ENCODE measurements at regions not wholly inside any gene's neighbourhood (a gene's known extent, or its start where the extent isn't known, plus 50 kb on each side); places are given as distances from the start of the nearest gene placed in this dataset.
"Not testable (repeated sequence)": the region's sequence is repeated elsewhere in the genome, so short reads cannot be mapped to it uniquely, and the experiment has no call there.

DNA sequence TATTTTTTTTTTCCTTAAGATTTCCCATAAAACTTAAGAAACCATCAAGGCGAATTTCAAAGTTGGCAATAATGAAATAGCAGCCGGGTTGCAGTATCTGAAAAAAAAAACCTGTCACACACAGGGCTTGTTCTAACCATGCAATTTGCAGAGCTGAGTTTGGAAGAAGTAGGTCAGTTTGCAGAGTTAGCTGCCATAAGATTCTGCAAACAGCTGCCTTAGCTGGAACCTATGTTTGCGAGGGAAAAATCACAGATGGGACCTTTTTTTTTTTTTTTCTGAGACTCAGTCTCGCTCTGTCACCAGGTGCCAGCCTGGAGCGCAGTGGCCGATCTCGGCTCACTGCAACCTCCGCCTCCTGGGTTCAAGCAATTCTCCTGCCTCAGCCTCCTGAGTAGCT, 98.5 kb upstream of the HS3ST4 start:
- in situ Hi-C loops (cut with MboI; ENCODE audit: low sequenced_read_pairs): no loop called here
- no peaks in the 10 kb centered on the region for H3K27me3 ChIP-seq (ENCODE audit: low read depth)
- no peaks in the 10 kb centered on the region for H3K4me1 ChIP-seq
- peaks cover 3% of the 10 kb centered on the region; the same call in 1 of the 2 replicates for H3K9me3 ChIP-seq
- no peak for DNase-seq (ENCODE audit: low spot score in 2 of 2)
- no peak overlapping the region for H3K4me3 ChIP-seq
- H3K36me3 ChIP-seq (replicated peaks): no peaks in the 10 kb centered on the region

DNA sequence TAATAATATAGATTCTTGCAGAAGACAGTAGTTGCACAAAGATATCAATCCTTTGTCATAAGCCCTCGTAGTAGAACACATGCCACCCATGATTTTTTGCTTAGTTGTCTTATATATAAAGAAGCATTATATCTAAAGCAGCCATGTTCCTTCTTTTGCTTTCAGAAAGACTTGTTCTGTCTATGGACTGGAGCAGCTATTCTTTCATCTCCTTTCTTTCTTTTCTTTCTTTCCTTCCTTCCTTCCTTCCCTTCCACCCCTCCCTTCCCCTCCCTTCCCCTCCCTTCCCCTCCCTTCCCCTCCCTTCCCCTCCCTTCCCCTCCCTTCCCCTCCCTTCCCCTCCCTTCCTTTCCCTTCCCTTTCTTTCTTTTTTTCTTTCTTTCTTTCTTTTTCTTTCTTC, 104.0 kb upstream of the HS3ST4 start:
- in situ Hi-C loops (cut with MboI; ENCODE audit: low sequenced_read_pairs): no loop called here
- no peak for DNase-seq (ENCODE audit: low spot score in 2 of 2)
- no peaks in the 10 kb centered on the region for H3K27me3 ChIP-seq (ENCODE audit: low read depth)
- no peak overlapping the region for H3K4me3 ChIP-seq
- no peaks in the 10 kb centered on the region for H3K4me1 ChIP-seq
- H3K36me3 ChIP-seq (replicated peaks): no peaks in the 10 kb centered on the region
- H3K9me3 ChIP-seq: peaks cover 3% of the 10 kb centered on the region; the same call in 1 of the 2 replicates

DNA sequence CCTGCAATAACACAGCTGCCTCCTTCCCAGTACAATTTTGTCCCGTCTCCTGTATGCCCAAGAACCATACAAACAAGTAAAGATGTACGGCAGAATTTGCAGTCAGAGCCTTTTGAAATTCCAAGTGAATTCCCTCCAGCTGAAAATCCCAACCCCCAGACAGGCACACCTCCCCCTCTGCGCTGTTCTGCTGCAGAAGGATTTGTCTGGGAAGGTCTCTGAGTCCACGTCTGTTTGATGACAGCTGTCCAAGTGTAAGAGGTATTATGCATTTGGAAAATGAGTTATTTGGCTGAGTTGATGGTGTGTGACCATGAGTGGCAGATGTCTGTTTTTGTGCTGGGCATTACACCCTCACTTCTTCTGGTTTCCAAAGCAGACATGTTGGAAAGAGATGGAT, 104.9 kb upstream of the HS3ST4 start:
- Histone ChIP-seq H3K27me3 (ENCODE audit: low read depth) (no peaks in the 10 kb centered on the region), H3K4me3 (no peak overlapping the region), H3K9me3 (peaks cover 3% of the 10 kb centered on the region; the same call in 1 of the 2 replicates), H3K36me3 (replicated peaks) (no peaks in the 10 kb centered on the region), H3K4me1 (no peaks in the 10 kb centered on the region)
- DNase-seq (ENCODE audit: low spot score in 2 of 2): no peak
- in situ Hi-C loops (cut with MboI; ENCODE audit: low sequenced_read_pairs): no loop called here

DNA sequence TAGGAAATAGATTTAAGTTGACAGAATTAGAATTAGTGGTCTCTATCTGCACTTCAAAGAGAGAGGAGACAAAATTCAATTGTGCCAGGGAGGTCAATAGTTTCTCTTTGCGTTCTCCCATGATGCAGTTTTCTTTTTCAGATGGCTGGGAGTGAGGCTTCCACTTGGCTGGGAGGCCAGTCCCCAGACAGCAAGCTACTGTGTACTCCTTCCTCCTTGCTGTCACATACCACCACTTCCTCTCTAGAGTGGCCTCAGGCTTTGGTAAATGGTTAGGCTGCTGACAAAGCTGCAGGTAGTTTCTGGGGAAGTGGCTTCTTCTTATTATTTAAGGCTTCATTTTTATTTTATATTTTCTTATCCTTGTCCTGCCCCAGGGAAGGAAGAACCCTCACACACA, 106.2 kb upstream of the HS3ST4 start:
- Histone ChIP-seq H3K9me3 (peaks cover 3% of the 10 kb centered on the region; the same call in 1 of the 2 replicates), H3K4me3 (no peak overlapping the region), H3K27me3 (ENCODE audit: low read depth) (no peaks in the 10 kb centered on the region), H3K4me1 (no peaks in the 10 kb centered on the region), H3K36me3 (replicated peaks) (no peaks in the 10 kb centered on the region)
- in situ Hi-C loops (cut with MboI; ENCODE audit: low sequenced_read_pairs): no loop called here
- no peak for DNase-seq (ENCODE audit: low spot score in 2 of 2)

DNA sequence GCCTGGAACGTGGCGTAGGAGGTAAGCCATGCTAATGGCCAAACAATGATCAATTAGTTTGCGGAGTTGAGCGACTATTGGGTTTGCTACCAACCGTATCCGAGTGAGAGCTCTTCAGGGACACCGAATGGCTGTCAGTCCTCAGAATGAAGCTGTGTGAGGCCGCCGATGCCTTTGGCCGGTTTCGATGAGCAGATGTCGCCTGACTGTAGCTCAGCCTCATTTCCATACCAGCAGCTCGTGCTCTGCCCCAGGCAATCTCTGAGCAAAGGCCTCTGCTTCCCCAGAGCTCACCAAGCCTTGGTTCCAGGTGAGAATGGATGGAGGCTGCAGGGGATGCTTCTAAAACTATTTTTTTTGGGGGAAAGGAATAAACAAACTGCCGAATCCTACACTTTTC, 111.7 kb upstream of the HS3ST4 start:
- no peaks in the 10 kb centered on the region for H3K9me3 ChIP-seq
- H3K4me3 ChIP-seq: no peak overlapping the region
- H3K27me3 ChIP-seq (ENCODE audit: low read depth): no peaks in the 10 kb centered on the region
- in situ Hi-C loops (cut with MboI; ENCODE audit: low sequenced_read_pairs): no loop called here
- no peaks in the 10 kb centered on the region for H3K4me1 ChIP-seq
- H3K36me3 ChIP-seq (replicated peaks): no peaks in the 10 kb centered on the region
- DNase-seq (ENCODE audit: low spot score in 2 of 2): no peak

DNA sequence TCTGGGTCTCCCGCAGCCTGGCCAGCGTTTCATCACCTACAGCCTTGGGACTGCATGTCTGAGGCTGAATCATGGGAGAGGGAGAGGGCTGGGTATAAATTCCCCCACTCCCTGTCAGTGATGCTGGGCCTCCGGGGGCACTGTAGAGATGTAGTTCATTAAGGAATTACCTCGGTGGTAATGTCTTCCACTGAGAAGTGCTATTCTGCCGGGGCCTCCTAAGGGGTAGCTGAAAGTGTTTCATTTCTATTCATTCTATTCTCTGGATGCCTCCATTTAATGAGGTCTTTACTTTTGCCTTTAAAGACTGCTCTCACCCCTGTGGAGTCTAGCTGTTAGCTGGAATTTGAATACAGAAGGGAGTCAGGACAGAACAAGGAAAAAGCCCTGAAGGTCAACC, 116.4 kb upstream of the HS3ST4 start:
- no peak for DNase-seq (ENCODE audit: low spot score in 2 of 2)
- Histone ChIP-seq H3K4me3 (no peak overlapping the region), H3K4me1 (no peaks in the 10 kb centered on the region), H3K27me3 (ENCODE audit: low read depth) (no peaks in the 10 kb centered on the region), H3K9me3 (no peaks in the 10 kb centered on the region), H3K36me3 (replicated peaks) (no peaks in the 10 kb centered on the region)
- in situ Hi-C loops (cut with MboI; ENCODE audit: low sequenced_read_pairs): no loop called here

DNA sequence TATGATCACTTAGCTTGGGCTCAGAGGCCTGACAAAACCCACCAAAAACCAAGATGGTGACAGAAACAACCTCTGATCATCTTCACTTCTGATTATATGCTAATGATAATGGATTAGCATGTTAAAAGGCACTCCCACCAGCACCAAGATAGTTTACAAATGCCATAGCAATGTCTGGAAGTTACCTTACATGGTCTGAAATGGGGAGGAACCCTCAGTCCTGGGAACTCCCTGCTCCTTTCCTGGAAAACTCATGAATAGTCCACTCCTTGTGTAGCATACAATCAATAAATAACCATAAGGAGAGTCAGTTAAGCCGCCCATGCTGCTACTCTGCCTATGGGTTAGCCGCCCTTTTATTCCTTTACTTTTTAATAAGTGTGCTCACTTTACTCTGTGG, 120.0 kb upstream of the HS3ST4 start:
- no peaks in the 10 kb centered on the region for H3K9me3 ChIP-seq
- H3K4me1 ChIP-seq: no peaks in the 10 kb centered on the region
- H3K27me3 ChIP-seq (ENCODE audit: low read depth): no peaks in the 10 kb centered on the region
- no peak overlapping the region for H3K4me3 ChIP-seq
- no peak for DNase-seq (ENCODE audit: low spot score in 2 of 2)
- in situ Hi-C loops (cut with MboI; ENCODE audit: low sequenced_read_pairs): no loop called here
- H3K36me3 ChIP-seq (replicated peaks): no peaks in the 10 kb centered on the region

DNA sequence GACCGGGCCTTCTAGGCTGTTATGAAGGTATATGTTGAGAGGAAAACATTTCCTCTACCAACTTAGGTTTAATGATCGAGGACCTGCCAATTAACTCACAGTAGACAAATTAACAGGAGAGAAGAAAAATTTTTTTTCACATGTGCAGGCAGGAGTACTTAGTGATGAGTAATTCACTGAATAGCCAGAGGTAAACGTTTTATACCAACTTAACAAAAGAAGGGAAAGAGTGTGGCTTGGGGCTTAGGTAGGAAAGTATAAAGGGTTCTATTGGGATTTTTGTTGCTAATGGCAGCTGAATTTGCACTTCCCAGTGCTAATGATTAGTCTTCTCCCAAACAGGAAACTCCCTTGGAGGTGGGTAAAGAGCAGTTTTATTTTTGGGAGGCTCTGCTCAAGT, 121.6 kb upstream of the HS3ST4 start:
- no peaks in the 10 kb centered on the region for H3K36me3 ChIP-seq (replicated peaks)
- no peak overlapping the region for H3K4me3 ChIP-seq
- no peaks in the 10 kb centered on the region for H3K4me1 ChIP-seq
- in situ Hi-C loops (cut with MboI; ENCODE audit: low sequenced_read_pairs): no loop called here
- no peaks in the 10 kb centered on the region for H3K9me3 ChIP-seq
- no peaks in the 10 kb centered on the region for H3K27me3 ChIP-seq (ENCODE audit: low read depth)
- no peak for DNase-seq (ENCODE audit: low spot score in 2 of 2)

DNA sequence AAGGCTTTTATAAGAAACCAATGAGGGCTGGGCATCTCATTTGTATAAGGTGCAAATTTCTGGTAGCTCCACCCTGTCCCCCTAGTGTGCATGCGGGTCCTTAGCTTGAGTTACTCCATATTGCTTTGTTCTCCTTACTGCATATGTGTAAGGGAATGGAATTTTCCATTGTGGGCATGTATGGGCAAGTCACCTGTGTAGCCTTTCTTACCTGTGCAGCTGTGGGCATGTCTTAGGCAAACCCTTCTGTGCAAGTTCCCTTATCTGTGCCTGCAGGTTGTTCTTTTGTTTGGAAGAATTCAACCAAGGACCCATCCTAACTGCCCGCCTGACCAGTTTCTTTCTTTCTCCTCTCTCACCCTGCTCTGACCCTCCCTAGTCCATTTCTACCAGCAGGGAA, 122.8 kb upstream of the HS3ST4 start:
- Histone ChIP-seq H3K4me1 (no peaks in the 10 kb centered on the region), H3K9me3 (no peaks in the 10 kb centered on the region), H3K27me3 (ENCODE audit: low read depth) (no peaks in the 10 kb centered on the region), H3K36me3 (replicated peaks) (no peaks in the 10 kb centered on the region), H3K4me3 (no peak overlapping the region)
- in situ Hi-C loops (cut with MboI; ENCODE audit: low sequenced_read_pairs): no loop called here
- DNase-seq (ENCODE audit: low spot score in 2 of 2): no peak

DNA sequence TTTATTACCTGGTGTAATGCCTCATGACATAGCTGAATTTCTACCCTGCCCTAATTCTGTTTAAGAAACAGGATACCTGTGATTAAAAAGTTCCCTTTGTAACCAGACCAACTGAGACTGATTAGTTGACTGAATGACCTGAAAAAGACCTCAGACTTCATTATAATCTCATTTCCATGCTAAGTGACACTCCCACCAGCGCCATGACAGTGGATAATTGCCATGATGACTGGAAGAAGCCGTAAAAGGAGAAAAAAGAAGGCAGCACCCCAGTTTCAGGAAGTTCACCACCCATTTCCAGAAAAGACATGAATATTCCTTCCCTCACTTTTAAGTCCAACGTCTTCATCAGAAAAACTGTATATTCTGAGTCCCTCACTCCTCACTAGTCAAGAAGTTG, 125.6 kb upstream of the HS3ST4 start:
- no peak for DNase-seq (ENCODE audit: low spot score in 2 of 2)
- H3K27me3 ChIP-seq (ENCODE audit: low read depth): no peaks in the 10 kb centered on the region
- H3K36me3 ChIP-seq (replicated peaks): no peaks in the 10 kb centered on the region
- H3K4me3 ChIP-seq: no peak overlapping the region
- in situ Hi-C loops (cut with MboI; ENCODE audit: low sequenced_read_pairs): no loop called here
- no peaks in the 10 kb centered on the region for H3K4me1 ChIP-seq
- H3K9me3 ChIP-seq: no peaks in the 10 kb centered on the region

DNA sequence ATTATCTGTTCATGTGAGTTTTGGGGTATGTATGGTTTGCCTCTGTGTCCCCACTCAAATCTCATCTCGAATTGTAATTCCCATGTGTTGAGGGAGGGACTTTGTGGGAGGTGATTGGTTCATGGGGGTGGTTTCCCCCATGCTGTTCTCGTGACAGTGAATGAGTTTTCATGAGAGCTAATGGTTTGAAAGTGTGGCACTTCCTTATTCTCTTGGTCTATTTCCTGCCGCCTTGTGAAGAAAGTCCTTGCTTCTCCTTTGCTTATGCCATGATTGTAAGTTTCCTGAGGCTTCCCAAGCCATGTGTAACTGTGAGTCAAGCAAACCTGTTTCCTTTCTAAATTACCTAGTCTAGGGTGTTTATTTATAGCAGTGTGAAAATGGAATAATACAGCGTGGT, 128.1 kb upstream of the HS3ST4 start:
- no peaks in the 10 kb centered on the region for H3K9me3 ChIP-seq
- no peaks in the 10 kb centered on the region for H3K27me3 ChIP-seq (ENCODE audit: low read depth)
- no peak for DNase-seq (ENCODE audit: low spot score in 2 of 2)
- H3K4me3 ChIP-seq: no peak overlapping the region
- no peaks in the 10 kb centered on the region for H3K4me1 ChIP-seq
- in situ Hi-C loops (cut with MboI; ENCODE audit: low sequenced_read_pairs): no loop called here
- no peaks in the 10 kb centered on the region for H3K36me3 ChIP-seq (replicated peaks)

DNA sequence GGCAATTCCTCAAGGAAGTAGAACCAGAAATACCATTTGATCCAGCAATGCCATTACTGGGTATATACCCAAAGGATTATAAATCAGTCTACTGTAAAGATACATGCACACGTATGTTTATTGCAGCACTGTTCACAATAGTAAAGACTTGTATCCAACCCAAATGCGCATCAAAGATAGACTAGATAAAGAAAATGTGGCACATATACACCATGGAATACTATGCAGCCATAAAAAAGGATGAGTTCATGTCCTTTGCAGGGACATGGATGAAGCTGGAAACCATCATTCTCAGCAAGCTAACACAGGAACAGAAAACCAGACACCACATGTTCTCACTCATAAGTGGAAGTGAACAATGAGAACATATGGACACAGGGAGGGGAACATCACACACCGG, 130.0 kb upstream of the HS3ST4 start:
- H3K27me3 ChIP-seq (ENCODE audit: low read depth); H3K4me3 ChIP-seq; DNase-seq (ENCODE audit: low spot score in 2 of 2); in situ Hi-C loops (cut with MboI; ENCODE audit: low sequenced_read_pairs); H3K36me3 ChIP-seq (replicated peaks); H3K9me3 ChIP-seq; H3K4me1 ChIP-seq: not testable (repeated sequence)

DNA sequence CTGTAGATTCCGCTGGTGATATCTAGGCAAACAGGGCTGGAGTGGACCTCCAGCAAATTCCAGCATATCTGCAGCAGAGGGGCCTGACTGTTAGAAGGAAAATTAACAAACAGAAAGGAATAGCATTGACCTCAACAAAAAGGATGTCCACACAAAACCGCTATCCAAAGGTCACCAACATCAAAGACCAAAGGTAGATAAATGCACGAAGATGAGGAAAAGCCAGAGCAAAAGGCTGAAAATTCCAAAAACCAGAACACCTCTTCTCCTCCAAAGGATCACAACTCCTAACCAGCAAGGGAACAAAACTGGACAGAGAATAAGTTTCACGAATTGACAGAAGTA, 134.8 kb upstream of the HS3ST4 start:
- H3K27me3 ChIP-seq (ENCODE audit: low read depth); H3K4me1 ChIP-seq; H3K9me3 ChIP-seq; DNase-seq (ENCODE audit: low spot score in 2 of 2); H3K36me3 ChIP-seq (replicated peaks); H3K4me3 ChIP-seq; in situ Hi-C loops (cut with MboI; ENCODE audit: low sequenced_read_pairs): not testable (repeated sequence)

DNA sequence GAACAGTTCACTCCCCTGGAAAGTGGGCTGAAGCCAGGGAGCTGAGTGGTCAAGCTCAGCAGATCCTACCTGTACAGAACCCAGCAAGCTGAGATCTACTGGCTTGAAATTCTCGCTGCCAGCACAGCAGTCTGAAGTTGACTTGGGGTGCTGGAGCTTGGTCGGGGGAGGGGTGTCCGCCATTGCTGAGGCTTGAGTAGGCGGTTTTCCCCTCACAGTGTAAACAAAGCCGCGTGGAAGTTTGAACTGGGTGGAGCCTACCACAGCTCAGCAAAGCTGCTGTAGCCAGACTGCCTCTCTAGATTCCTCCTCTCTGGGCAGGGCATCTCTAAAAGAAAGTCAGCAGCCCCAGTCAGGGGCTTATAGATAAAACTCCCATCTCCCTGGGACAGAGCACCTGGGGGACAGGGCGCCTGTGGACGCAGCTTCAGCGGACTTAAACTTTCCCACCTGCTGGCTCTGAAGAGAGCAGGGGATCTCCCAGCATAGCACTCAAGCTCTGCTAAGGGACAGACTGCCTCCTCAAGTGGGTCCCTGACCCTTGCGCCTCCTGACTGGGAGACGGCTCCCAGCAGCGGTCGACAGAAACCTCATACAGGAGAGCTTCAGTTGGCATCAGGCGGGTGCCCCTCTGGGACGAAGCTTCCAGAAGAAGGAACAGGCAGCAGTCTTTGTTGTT, 135.3 kb upstream of the HS3ST4 start:
- H3K9me3 ChIP-seq; H3K27me3 ChIP-seq (ENCODE audit: low read depth); in situ Hi-C loops (cut with MboI; ENCODE audit: low sequenced_read_pairs); H3K36me3 ChIP-seq (replicated peaks); H3K4me1 ChIP-seq; H3K4me3 ChIP-seq; DNase-seq (ENCODE audit: low spot score in 2 of 2): not testable (repeated sequence)

DNA sequence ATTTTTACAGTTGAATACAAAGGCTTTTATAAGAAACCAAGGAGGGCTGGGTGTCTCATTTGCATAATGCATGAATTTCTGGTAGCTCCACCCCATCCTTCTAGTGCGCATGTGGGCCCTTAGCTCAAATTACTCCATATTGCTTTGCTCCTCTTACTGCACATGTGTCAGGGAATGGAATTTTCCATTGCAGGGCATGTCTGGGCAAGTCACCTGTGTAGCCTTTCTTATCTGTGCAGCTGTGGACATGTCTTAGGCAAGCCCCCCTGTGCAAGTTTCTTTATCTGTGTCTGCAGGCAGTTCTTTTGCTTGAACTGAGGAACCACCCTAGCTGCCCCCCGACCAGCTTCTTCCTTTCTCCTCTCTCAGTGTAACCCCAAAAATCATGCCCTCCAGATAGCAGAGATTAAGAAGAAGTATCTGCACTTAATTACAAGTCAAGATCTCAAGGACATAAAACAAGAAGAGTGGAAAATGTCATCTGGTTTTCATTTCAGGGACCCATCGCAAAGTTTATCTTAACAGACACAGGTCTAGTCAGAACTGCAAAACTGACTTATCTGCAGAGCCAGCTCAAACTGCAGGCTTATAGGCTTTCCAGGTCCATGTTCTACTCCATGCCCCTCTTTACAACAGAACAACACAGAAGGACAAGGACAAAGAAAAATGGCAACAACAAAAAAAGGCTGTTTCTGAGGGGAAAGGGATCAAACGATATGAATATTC, 137.9 kb upstream of the HS3ST4 start:
- H3K9me3 ChIP-seq: no peaks in the 10 kb centered on the region
- in situ Hi-C loops (cut with MboI; ENCODE audit: low sequenced_read_pairs): no loop called here
- no peak overlapping the region for H3K4me3 ChIP-seq
- no peak for DNase-seq (ENCODE audit: low spot score in 2 of 2)
- no peaks in the 10 kb centered on the region for H3K36me3 ChIP-seq (replicated peaks)
- H3K27me3 ChIP-seq (ENCODE audit: low read depth): no peaks in the 10 kb centered on the region
- H3K4me1 ChIP-seq: no peaks in the 10 kb centered on the region

Measured in HAP-1 (cell line).